HG03175 (cell line): ENCODE measurements at regions not wholly inside any gene's neighbourhood (a gene's known extent, or its start where the extent isn't known, plus 50 kb on each side); places are given as distances from the start of the nearest gene placed in this dataset.
"Not testable (repeated sequence)": the region's sequence is repeated elsewhere in the genome, so short reads cannot be mapped to it uniquely, and the experiment has no call there.

ENCODE experiments used
- ATAC-seq: cut with Tn5 transposase; IDR thresholded peaks from one replicate; pipeline ENCODE4 v1.9.1; 2021; ENCODE audit warnings: mild to moderate bottlenecking, moderate library complexity; ENCODE audit not compliant: unreplicated experiment

DNA sequence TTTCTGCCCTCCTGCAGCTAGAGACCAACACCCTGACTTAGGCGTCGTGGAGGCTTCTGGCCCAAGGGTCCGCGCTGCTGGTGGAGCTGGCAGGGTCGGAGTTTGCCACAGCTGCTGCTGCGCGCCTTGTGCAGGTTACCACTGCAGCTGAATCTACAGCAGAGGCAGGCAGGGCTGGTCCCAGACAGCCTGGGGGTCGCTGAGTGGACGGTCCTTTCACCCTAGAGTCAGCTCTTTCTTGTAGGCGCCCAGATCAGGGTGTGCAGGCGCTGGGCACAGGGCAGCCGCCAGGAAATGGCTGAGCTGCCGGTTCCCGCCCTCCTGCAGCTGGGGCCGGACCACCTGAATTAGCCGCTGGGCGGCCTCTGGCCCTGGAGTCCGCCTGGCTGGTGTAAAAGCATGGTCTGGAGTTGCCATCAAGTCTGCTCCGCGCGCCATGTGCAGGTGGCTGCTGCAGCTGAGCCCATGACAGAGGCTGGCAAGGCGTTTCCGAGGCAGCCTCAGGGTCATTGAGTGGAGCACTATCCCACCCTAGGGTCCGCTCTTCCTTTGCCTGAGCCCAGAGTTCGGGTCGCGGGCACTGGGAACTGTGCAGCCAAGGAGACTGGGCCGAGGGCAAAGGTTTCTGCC is 144.3 kb downstream of the CCDC74A start:
- not testable (repeated sequence) for ATAC-seq

DNA sequence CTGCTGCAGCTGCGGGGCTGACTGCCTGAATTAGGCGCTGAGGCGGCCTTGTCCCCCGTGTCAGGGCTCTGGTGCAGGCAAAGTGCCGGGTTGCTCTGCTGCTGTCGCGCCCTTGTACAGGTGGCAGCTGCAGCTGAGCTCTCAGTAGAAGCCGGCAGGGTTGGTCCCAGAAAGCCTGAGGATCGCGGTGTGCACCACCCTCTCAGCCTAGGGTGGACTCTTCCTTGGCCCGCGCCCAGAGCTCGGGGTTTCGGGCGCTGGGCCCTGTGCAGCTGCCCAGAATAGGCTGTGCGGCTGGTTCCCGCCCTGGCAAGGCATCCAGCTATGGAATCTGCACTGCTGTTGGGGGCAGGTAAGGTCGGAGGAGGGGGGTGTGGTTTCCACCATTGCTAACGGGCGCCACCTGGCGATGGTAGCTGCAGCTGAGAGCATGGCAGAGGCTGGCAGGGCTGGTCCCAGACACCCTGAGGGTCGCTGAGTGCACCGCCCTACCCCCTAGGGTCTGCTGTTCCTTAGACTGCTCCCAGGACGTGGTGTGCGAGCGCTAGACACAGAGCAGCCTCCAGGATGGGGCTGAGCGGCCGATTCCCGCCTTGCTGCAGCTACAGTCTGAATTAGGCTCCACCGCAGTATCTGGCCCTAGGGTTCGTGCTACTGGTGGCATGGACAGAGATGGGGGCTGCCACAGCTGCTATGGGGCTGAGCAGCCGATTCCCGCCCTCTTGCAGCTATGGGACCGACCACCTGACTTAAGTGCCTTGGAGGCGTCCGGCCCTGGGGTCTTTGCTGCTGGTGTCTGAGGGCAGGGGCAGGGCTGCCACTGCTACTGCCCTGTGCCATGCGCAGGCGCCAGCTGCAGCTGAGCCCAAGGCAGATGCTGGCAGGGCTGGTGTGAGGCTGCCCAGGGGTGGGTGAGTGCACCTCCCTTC is 145.0 kb downstream of the CCDC74A start:
- ATAC-seq: peak; percentile 84

DNA sequence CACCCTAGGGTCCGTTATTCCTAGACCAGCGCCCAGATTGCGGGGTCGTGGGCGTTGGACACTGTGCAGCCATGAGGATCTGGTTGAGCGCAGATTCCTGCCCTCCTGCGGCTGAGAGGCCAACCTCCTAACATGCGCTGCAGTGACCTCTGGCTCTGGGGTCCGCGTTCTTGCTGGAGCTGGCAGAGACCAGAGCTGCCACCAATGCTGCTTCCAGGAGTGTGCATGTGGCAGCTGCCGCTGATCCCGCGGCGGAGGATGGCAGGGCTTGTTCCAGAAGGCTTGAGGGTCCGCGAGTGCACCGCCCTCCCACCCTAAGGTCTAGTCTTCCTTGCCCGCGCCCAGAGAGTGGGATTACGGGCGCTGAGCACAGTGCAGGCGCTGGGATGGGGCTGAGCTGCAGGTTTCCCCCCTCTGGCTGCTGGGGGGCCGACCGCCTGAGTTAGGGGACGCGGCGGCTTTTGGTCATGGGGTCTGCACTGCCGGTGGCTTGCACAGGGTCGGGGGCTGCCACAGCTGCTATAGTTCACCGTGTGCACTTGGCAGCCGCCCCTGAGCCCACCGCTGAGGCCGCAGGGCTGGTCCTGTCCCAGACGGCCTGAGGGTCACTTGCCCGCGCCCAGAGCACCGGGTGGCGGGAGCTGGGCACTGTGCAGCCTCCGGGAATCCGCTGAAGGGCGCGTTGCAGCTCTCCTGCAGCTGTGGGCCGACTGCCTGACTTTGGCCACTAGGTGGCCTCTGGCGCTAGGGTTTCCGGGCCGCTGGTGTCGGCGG is 145.9 kb downstream of the CCDC74A start:
- peak; percentile 91 for ATAC-seq

DNA sequence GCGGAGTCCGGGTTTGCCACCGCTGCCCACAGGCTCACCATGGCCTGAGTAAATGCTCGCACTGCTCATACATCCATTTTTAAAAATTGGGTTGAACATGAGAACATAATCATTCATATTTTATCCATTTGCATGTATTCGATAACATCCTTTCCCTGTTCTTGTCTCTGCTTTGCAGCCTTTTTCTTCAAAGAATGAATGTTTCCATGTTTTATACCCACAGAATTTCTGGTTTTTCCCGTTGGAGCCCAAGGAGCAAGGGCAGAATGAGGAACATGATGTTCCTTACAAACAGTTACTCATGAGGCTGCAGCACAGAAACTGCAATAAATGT is 146.5 kb downstream of the CCDC74A start:
- ATAC-seq: no peak

DNA sequence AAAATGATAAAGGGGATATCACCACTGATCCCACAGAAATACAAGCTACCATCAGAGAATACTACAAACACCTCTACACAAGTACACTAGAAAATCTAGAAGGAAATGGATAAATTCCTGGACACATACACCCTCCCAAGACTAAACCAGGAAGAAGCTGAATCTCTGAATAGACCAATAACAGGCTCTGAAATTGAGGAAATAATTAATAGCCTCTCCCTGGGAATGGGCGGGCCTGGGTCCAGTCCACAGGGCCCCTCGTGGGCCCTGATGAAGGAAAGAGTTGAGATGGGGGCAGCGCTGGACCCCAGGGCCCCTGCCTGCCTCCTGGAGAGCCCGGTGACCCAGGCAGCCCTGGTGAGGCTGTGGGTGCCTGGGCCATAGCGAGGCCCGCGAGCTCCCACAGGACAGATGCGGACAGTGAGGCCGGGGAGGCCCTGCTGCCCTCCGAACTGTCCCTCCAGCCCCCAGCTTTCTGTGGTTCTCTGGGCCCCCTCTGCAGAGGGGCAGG is 154.0 kb downstream of the CCDC74A start:
- peak; percentile 16 for ATAC-seq

DNA sequence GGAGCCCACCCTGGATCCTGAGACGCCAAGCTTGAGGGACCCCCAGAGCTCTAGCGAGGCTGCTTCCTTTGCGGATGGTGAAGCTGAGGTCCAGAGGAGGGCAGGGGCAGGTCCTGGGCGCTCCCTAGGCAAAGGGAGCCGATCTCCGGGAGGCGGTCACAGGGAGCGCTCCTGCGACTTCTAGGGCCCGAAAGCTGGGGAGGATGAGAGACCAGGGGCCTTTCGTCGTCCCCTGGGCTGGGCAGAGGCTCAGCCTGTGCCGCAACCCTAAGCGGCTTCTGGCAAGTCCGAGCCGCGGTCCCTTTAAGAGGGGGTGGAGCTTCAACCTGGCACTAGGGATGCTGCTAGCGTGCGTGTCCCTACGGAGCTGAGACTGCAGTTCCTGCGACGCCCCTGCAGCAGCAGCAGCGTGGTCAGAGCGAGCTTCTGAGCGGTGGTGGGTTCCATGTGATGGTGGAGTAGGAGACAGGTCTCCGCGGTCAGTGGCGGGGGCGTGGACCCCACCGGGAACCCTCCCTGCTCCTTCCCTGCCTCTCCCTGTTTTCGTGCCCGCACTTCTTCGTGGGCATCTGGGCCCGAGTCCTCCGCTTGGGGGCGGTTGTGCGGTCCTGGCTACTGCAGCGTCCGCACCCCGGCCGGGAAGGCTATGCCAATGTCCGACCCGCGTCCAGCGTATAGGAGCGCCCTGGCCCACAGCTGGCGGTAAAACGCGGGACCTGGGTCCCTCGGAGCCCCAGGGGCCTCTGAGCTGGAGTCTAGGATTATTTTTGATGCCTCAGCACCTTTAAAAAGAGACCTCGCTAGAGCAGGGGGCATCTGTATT is 154.6 kb downstream of the CCDC74A start:
- peak; percentile 99 for ATAC-seq

DNA sequence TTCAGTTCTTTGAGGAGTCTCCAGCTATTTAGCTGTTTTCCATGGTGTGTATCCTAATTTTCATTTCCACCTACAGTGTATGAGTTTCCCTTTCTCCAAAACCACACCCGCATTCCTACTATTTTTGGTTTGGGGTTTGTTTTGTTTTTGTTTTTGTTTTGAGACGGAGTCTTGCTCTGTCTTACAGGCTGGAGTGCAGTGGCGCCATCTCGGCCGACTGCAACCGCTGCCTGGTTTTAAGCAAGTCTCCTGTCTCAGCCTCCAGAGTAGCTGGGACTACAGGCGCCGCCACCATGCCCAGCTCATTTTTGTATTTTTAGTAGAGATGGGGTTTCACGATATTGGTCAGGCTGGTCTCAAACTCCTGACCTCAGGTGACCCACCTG is 155.2 kb downstream of the CCDC74A start:
- ATAC-seq: peak; percentile 42

DNA sequence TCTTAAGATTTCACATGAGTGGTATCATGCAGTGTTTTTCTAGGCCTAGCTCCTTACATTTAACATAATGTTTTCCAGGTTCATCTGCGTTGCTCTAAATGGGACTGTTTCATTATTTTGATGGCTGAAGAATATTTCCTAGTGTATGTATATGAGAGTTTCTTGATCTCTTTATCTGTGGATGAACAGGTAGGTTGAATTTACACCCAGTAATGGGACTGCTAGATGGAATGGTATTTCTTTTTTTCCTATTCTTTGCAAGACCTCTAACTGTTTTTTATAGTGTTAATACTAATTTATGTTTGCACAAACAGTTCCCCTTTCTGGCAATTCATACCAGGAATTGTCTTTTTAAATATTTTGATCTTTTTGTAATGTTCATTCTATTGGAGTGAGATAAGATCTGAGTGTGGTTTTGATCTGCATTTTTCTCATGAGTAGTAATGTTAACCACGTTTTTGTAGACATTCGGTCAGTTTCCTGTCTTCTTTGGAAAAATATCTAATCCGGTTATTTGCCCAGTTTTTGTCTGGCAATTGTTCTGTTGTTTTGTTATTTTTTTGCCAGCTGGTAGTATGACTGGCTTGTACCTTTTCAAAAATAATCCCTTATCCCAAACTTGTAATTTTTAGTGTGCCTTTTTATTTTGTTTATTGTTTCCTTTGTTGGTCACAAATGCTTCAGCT is 157.1 kb downstream of the CCDC74A start:
- ATAC-seq: not testable (repeated sequence)

DNA sequence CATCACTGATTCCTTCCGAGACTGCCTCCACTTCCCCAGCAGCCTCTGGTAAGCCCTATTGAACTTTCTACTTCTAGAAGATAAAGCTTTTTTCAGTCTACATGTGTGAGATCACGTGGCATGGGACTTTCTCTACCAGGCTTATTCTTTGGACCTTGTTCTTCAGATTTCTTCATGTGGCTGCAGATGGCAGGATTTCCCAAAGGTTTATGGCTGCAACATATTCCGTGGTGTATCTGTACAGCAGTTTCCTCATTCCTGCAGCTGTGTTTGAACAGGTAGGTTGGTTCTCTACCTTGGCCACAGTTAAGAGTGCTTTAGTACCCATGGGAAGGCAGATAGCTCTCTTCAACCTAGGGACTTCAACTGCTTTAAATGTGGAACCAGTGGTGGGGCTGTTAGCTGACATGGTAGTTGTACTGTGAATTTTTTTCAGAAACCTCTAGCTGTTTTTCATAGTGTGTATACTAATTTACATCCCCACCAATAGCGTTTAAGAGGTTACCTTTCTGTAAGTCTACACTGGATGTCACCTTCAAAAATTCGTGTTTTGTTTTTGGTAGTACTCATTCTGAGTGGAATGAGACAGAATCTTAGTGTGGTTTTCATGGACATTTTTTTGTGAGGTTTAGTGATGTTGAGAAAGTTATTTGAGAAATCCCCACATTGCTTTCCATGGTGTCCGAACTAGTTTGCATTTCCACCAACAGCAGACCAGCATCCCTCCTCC is 158.6 kb downstream of the CCDC74A start:
- ATAC-seq: not testable (repeated sequence)

DNA sequence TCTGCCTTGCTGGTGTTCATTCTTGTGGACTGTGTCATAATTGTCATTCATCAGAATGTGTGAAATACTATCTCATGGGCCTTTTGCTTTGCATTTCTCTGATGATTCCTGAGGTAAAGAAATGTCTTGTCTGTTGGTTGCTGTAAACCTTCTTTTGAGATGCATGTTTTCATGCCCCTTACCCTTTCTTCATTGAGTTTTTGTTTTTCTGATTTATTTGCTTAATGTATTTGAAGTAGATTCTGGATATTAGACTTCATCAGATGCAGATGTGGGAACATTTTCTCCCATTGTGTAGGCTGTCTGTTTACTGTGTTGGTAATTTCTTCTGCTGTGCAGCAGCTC is 159.2 kb downstream of the CCDC74A start:
- not testable (repeated sequence) for ATAC-seq

DNA sequence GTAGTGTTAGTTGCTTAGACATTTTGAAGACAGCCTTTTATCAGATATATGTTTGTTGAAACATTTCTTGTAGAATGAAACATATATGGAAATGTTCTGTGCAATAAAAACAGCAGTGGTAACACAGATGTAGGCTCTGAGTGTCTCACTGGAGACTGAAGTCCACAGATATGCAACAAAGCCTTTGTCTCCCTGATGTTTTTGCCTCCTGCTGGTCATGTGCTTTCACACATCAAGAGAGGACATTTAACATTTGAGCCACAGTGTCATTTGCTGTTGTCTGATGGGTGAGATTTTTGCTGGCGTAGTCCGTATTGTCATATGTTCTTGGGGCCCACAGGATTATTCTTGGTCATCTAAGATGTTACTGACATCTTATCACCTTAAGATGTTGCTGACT is 161.4 kb downstream of the CCDC74A start:
- not testable (repeated sequence) for ATAC-seq

DNA sequence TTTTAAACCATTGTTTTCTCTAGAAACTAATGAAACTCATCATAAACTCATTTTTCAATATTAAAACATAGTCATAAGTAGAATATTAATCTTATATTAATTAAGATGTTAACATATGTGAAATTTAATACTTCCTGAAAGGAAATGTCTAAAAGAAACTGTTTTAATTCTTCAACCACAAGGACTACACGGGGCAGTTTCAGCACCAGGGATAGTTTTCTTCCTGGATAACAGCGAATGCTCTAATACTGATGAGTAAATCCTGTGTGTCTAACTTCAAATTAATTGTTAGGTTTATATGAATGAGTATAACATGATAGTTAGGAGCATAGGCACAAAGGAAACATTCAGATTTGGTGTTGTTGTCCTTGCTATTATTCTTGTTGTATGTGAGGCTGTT is 183.6 kb downstream of the CCDC74A start:
- ATAC-seq: not testable (repeated sequence)

DNA sequence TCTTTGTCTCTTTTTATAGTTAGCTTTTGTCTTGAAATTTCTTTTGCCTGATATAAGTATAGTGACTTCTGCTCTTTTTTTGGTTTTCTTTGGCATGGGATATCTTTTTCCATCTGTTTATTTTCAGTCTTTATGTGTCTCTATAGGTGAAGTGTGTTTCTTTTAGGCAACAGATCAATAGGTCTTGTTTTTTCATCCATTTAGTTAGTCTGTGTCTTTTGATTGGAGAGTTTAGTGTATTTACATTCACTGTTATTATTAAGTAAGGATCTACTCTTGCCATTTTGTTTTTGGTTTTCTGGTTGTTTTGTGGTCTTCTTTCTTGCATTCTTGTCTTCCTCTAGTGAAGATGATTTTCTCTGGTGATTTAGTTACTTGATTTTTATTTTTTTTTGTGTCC is 190.2 kb downstream of the CCDC74A start:
- not testable (repeated sequence) for ATAC-seq

DNA sequence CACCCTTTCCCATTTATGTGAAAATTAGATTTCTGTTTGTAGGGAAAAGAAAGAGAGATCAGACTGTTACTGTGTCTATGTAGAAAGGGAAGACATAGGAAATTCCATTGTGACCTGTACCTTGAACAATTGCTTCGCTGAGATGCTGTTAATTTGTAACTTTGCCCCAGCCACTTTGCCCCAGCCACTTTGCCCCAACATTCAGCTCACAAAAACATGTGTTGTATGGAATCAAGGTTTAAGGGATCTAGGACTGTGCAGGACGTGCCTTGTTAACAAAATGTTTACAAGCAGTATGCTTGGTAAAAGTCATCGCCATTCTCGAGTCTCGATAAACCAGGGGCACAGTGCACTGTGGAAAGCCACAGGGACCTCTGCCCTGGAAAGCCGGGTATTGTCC is 193.5 kb downstream of the CCDC74A start:
- not testable (repeated sequence) for ATAC-seq

DNA sequence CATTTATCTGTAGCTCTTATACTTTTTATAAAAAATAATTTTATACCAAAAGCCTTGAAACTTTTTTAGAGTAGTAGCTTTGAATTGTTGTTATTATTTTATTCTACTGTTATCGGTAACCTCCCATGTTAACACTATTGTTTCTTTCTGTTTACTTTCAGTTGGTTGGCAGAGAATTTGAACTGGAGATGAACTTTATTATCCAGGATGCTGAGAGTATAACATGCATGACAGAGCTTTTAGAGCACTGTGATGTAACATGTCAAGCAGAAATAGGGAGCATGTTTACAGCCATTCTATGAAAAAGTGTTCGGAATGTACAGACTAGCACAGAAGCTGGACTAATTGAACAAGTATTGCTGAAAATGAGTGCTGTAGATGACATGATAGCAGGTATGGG is 194.6 kb downstream of the CCDC74A start:
- not testable (repeated sequence) for ATAC-seq

DNA sequence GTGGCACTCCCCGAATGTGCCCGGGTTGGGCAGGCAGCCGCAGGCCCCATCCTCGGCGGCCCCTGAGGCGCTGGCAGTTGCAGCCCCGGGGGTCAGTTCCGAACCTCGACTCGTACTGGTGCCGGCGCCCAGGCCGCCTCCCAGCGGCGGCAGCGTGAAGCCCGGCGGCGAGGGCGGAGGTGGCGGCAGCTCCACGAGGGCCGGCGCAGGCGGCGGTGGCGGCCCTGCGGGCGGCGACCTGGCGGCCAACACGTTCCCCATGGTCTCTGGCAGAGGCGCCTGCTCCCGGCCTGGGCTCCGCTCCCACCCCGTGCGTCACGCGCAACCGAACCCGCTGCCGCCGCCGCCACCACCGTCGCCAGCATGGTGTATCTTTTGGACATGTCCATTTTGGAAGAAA is 196.3 kb downstream of the CCDC74A start:
- ATAC-seq: no peak

DNA sequence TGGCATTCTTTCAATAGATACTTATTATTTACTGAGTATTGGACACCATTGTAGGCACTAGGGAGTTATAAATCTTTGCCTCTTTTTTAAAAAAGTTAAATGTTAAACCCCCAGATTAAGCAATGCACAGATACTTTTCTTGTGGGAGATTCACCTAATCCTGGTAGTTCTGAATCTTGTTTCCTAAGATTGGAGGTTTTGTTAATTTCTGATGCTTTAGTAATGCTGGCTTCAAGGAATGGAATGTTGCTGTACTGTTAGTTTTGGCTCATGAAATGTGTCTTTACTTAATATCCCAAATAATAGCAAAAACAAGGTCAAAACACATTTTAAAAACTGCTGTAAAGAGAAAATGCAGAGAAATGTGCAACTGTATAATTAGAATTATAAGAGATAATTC is 200.8 kb downstream of the CCDC74A start:
- ATAC-seq: not testable (repeated sequence)

DNA sequence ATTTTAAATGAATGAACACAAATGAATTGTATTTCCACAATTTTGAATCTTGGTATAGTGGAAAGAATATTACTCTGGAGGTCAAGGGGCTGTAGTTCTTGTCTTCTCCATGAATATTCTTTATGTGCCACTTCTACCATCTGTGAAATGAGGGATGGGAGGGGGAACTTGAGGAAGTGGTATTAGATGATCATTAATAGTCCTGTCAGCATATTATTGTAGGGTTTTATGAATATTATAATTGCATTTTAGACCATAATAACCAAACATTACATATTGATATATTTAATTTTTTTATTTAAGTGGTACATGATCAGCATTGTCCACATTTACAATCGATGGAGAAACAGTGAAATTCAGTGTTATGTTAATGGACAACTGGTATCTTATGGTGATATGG is 205.8 kb downstream of the CCDC74A start:
- not testable (repeated sequence) for ATAC-seq

DNA sequence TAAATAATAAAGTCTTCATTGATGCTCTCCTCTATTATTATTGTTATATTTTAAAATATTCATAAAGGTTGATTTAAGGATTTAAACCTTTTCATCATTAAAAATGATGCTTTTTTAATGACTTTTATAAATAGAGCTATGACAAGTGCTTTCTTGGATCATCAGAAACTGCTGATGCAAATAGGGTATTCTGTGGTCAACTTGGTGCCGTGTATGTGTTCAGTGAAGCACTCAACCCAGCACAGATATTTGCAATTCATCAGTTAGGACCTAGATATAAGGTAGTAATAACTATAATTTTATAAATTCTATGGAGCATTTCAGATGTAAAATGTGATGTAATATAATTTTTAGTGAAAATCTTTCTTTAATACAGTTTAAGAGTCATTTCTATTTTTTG is 208.7 kb downstream of the CCDC74A start:
- peak; percentile 96 for ATAC-seq
